AML-193 (cell line): ENCODE measurements at regions not wholly inside any gene's neighbourhood (a gene's known extent, or its start where the extent isn't known, plus 50 kb on each side); places are given as distances from the start of the nearest gene placed in this dataset.

Experiments used
- DNase-seq, 2 experiments: peaks; one replicate each; lab custom pipeline; 2025; lab: John Stamatoyannopoulos, UW

GRCh38 chr20:57059055-57059596 lies 207.3 kb downstream of the BMP7 start:
- DNase-seq = no peak

- DNase-seq = no peak
Measured at GRCh38 chr20:57060407-57061050, 205.9 kb downstream of the BMP7 start.

- DNase-seq = no peak
Measured at GRCh38 chr20:57061051-57061900, 205.2 kb downstream of the BMP7 start.

GRCh38 chr20:57062241-57062640 lies 204.2 kb downstream of the BMP7 start:
- no peak for DNase-seq

GRCh38 chr20:57062696-57063270 lies 203.7 kb downstream of the BMP7 start:
- no peak for DNase-seq

GRCh38 chr20:57064836-57065235 lies 201.6 kb downstream of the BMP7 start:
- no peak for DNase-seq

- no peak for DNase-seq
Measured at GRCh38 chr20:57065646-57066045, 200.8 kb downstream of the BMP7 start.

- no peak for DNase-seq
Measured at GRCh38 chr20:57066126-57066900, 200.1 kb downstream of the BMP7 start.

- DNase-seq = no peak
Measured at GRCh38 chr20:57069442-57069841, 197.0 kb downstream of the BMP7 start.

GRCh38 chr20:57070296-57070695 lies 196.1 kb downstream of the BMP7 start:
- DNase-seq = no peak

GRCh38 chr20:57071283-57071731 lies 195.1 kb downstream of the BMP7 start:
- no peak for DNase-seq

GRCh38 chr20:57071954-57072583 lies 194.4 kb downstream of the BMP7 start:
- DNase-seq = no peak

- no peak for DNase-seq
Measured at GRCh38 chr20:57073402-57073801, 193.0 kb downstream of the BMP7 start.

GRCh38 chr20:57074386-57074785 lies 192.1 kb downstream of the BMP7 start:
- no peak for DNase-seq

GRCh38 chr20:57075181-57075580 lies 191.3 kb downstream of the BMP7 start:
- DNase-seq = no peak

GRCh38 chr20:57075603-57076002 lies 190.8 kb downstream of the BMP7 start:
- DNase-seq = no peak

- no peak for DNase-seq
Measured at GRCh38 chr20:57076152-57076652, 190.2 kb downstream of the BMP7 start.

- no peak for DNase-seq
Measured at GRCh38 chr20:57076951-57077350, 189.5 kb downstream of the BMP7 start.

GRCh38 chr20:57078116-57078515 lies 188.3 kb downstream of the BMP7 start:
- no peak for DNase-seq

- no peak for DNase-seq
Measured at GRCh38 chr20:57079031-57080005, 187.1 kb downstream of the BMP7 start.
